ENCODE measurements at regions not wholly inside any gene's neighbourhood (a gene's known extent, or its start where the extent isn't known, plus 50 kb on each side); places are given as distances from the start of the nearest gene placed in this dataset.

GRCh38 chrX:82591421-82591820, 916.7 kb upstream of the POU3F4 start:
- TF ChIP-seq CTCF (IDR thresholded peaks at IDR 0.05) (no peak), ZFX (IDR thresholded peaks at IDR 0.05; ENCODE audit: borderline replicate concordance) (no peak)
- no peak overlapping the region for H3K27ac ChIP-seq

DNA sequence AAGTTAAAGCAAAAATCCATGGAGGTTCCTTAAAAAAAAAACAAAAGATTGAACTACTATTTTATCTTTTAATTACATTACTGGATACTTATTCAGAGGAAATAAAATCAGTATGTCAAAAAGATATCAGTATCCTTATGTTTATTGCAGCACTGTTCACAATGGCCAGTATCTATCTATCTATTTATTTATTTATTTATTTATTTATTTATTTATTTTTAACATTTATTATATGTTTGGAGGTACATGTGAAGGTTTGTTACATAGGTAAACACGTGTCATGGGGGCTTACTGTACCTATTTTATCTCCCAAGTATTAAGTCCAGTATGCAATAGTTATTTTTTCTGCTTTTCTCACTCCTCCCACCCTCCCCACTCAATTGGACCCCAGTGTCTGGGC, 881.1 kb upstream of the POU3F4 start:
- no peak overlapping the region for H3K27ac ChIP-seq
- no peak for TF ChIP-seq ZFX (IDR thresholded peaks at IDR 0.05; ENCODE audit: borderline replicate concordance)
- no peak for TF ChIP-seq CTCF (IDR thresholded peaks at IDR 0.05)

GRCh38 chrX:82627568-82627967, 880.5 kb upstream of the POU3F4 start:
- no peak overlapping the region for H3K27ac ChIP-seq
- TF ChIP-seq CTCF (IDR thresholded peaks at IDR 0.05), result no peak
- no peak for TF ChIP-seq ZFX (IDR thresholded peaks at IDR 0.05; ENCODE audit: borderline replicate concordance)

- no peak overlapping the region for H3K27ac ChIP-seq
- TF ChIP-seq ZFX (IDR thresholded peaks at IDR 0.05; ENCODE audit: borderline replicate concordance) (no peak), CTCF (IDR thresholded peaks at IDR 0.05) (peak; percentile 23)
These were observed 860.0 kb upstream of the POU3F4 start for GRCh38 chrX:82648062-82648461.

DNA sequence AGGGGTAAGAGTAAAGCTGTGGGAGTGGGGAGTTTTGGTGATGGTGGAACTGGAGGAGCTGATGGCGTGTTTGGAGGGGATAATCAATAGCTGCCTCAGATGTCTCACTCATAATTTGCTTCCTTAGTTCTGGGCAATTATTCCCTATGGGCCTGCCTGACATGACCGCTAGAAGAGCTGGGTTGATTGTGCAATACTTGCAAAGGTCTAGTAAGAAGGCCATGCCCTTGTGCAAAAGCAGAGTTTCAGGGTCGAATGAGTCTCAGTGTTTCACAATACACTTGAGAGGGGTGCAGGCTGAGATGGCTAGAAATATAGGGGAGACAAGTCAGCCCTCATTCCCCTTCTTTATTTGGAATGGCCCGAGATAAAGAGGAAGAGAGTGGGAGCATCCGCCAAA, 858.4 kb upstream of the POU3F4 start:
- TF ChIP-seq CTCF (IDR thresholded peaks at IDR 0.05) (no peak), ZFX (IDR thresholded peaks at IDR 0.05; ENCODE audit: borderline replicate concordance) (no peak)
- no peak overlapping the region for H3K27ac ChIP-seq

- H3K27ac ChIP-seq, result no peak overlapping the region
- TF ChIP-seq ZFX (IDR thresholded peaks at IDR 0.05; ENCODE audit: borderline replicate concordance), result no peak
- TF ChIP-seq CTCF (IDR thresholded peaks at IDR 0.05), result no peak
These were observed 849.6 kb upstream of the POU3F4 start for GRCh38 chrX:82658492-82658891.

GRCh38 chrX:82666355-82666754, 841.7 kb upstream of the POU3F4 start:
- H3K27ac ChIP-seq, result no peak overlapping the region
- TF ChIP-seq ZFX (IDR thresholded peaks at IDR 0.05; ENCODE audit: borderline replicate concordance) (no peak), CTCF (IDR thresholded peaks at IDR 0.05) (no peak)
